K562 (cell line): ENCODE measurements at regions not wholly inside any gene's neighbourhood (a gene's known extent, or its start where the extent isn't known, plus 50 kb on each side); places are given as distances from the start of the nearest gene placed in this dataset.

Experiments used
- DIDO1 ChIP-seq: fragments of 450-650 bp; IDR thresholded peaks from 2 replicates; pipeline ENCODE4 v1.6.1; 2016; ENCODE audit warnings: low read depth, missing biosample characterization, missing genetic modification characterization
- OTX1 ChIP-seq: fragments of 450-650 bp; formaldehyde crosslinking; IDR thresholded peaks from 2 replicates; pipeline ENCODE4 v1.4.0; 2022; ENCODE audit warnings: mild to moderate bottlenecking
- RBM34 ChIP-seq: fragments of 200-400 bp; formaldehyde crosslinking; IDR thresholded peaks from 2 replicates; pipeline ENCODE4 v1.6.1; 2018; ENCODE audit warnings: low read length, borderline replicate concordance; ENCODE audit not compliant: insufficient read depth
- TEAD4 ChIP-seq, 2 experiments: sonication (generic) in 1 of 2; formaldehyde crosslinking in 1 of 2; IDR thresholded peaks; 2 replicates each; pipeline versions ENCODE4 v1.6.1 to v1.8.0; 2012 to 2022; ENCODE audit warnings: borderline replicate concordance in 1 of 2, inconsistent platforms in 1 of 2, low read length in 1 of 2, mild to moderate bottlenecking in 1 of 2, missing genetic modification reagents in 1 of 2

- TF ChIP-seq DIDO1 (no peak), RBM34 (no peak), OTX1 (CRISPR knock-in tag) (no peak), TEAD4 (IDR thresholded peaks at IDR 0.05; ENCODE audit: low read length) (no peak), TEAD4 (CRISPR knock-in tag; IDR thresholded peaks at IDR 0.05; ENCODE audit: borderline replicate concordance) (no peak)
Measured at GRCh38 chrX:19293606-19294325, 50.0 kb upstream of the PDHA1 start (continued).
